ENCODE measurements at regions not wholly inside any gene's neighbourhood (a gene's known extent, or its start where the extent isn't known, plus 50 kb on each side); places are given as distances from the start of the nearest gene placed in this dataset.

DNA sequence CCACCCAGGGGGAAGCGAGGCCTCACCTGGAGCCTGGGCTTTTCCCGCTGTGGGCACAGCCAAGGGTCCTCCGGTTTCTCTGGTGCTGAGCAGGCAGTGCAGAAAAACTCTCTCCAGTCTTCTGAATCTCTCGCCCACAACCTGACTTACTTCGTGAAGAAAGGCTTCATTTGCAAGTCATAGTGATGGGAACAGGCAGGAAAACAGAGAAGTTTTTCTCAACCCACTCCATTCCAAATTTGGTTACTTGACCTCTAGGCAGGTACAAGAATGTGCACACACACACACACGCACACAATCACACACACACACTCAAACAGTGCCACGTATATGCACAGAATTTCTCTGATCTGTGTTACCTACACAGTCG lies 524.5 kb downstream of the CD83 start:
- TF ChIP-seq, protein P1, sequence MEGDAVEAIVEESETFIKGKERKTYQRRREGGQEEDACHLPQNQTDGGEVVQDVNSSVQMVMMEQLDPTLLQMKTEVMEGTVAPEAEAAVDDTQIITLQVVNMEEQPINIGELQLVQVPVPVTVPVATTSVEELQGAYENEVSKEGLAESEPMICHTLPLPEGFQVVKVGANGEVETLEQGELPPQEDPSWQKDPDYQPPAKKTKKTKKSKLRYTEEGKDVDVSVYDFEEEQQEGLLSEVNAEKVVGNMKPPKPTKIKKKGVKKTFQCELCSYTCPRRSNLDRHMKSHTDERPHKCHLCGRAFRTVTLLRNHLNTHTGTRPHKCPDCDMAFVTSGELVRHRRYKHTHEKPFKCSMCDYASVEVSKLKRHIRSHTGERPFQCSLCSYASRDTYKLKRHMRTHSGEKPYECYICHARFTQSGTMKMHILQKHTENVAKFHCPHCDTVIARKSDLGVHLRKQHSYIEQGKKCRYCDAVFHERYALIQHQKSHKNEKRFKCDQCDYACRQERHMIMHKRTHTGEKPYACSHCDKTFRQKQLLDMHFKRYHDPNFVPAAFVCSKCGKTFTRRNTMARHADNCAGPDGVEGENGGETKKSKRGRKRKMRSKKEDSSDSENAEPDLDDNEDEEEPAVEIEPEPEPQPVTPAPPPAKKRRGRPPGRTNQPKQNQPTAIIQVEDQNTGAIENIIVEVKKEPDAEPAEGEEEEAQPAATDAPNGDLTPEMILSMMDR (IDR thresholded peaks at IDR 0.05), result no peak
- TF ChIP-seq POLR2A (IDR thresholded peaks at IDR 0.05) (no peak), EP300 (IDR thresholded peaks at IDR 0.05; ENCODE audit: low read depth) (no peak)
